Amniotic epithelial cell (primary cell): ENCODE measurements at regions not wholly inside any gene's neighbourhood (a gene's known extent, or its start where the extent isn't known, plus 50 kb on each side); places are given as distances from the start of the nearest gene placed in this dataset.
"Not testable (repeated sequence)": the region's sequence is repeated elsewhere in the genome, so short reads cannot be mapped to it uniquely, and the experiment has no call there.

Experiments used
- DNase-seq: peaks from one replicate; pipeline ENCODE4 v3.0.0-alpha.2; 2010; ENCODE audit warnings: low read depth

DNA sequence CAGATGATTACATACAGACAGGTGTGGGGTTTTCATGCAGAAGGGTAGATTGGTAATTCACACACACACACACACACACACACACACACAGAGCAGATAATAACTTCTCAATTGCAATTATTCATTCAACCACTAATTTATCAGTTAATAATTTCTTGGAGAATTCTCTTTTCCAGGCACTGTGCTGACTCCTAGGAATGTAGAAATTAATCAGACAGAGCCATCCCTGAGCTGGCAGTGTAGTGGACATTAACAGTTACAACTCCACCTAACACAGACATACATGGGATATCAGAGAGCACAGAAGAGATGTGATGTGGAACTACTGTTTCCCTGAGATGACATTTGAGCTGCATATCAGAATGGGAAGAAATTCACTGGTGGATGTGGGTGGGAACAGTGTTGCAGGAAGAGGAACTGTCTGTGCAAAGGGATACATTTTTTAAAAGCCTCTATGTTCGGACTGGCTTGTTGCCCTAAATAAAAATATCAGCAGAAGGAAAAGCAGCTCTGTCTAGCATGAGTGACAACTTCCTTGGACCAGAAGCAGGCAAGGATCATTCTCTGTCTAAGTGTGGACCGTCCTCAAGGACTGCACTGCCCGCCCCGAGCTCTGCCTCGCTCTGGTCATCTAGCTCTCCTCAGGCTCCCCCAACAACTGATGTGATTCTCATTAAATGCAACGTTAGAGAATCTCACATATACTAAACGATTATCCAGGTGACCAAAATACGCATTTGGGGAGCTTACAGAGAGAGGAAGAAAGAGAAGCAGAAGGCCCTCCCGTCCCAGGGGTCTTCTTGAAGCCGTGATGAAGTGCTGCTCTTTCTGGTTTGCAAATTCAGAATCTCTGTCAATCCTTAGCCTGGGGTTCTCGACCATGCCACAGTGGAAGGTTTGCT, 173.4 kb upstream of the TRIB2 start:
- DNase-seq, result no peak

DNA sequence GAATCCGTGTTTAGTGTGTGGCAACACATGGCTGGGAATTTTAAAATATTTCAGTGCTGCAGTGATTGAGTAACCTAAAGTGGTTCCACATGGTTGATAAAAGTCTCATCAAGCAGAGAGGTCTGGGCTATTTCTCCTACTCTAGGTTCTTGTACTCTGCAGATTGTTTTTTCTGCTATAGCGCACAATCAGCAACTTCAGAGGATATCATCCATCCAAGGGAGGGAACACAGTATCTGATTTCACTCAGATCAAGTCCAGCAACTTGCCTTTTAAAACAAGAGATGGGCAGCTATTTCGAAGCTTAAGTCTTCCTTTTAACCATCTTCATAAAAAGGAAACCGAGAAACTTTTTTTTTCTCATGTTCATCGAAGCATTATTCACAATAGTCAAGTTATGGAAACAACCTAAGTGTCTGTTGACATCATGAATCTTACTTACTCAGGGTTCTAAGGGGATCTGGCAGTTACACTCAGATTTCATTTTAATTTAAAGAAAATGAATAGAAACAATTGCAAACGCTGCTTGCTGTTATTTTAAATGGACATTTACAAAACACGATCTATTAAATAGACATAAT, 172.7 kb upstream of the TRIB2 start:
- peak; percentile 91 for DNase-seq

DNA sequence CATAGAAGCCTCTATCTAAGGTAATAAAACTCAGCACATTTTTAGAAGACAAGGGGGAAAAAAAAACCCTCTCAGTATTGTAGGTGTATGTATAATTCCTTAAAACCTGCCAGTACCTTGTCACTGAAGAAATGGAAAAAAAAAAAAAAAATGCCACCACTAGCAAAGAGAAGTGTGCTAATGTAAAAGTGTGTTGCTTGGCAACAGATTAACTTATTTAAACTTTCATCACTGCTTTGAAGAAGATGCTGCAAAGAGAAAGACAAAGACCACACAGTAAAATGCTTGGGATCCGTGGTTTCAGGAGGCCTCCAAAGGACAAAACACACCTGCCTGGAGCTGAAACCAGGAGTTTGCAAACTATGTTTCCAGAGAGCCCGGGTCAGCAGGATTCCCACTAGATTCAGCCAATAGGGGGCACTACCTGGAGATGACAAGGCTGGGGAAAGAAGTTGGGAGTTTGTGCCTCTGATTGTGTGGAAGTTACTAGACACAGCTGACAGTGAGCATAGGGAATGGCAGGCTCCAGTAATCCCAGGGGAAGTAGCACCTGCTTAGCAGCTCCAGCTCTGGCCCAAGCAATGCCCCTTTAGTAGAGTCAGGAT, 169.1 kb upstream of the TRIB2 start:
- no peak for DNase-seq

DNA sequence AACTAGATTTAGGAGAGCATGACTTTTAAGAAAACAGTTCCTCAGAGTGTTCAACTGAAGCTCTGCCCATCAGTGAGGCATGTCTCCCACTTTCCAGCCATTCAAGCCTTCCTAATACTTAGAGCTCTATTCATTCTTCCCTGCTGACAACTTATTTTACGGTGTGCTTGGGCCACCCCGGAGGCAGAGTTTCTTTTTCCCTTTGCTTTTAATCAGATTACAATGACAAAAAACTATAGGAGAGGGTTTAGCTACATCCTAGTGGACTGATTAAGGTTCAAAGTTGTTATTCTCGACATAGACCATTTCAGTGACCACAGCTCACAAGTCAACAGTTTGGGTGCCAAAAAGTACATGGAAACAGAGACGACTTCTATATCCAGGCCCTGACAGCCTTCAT, 167.8 kb upstream of the TRIB2 start:
- DNase-seq, result no peak

DNA sequence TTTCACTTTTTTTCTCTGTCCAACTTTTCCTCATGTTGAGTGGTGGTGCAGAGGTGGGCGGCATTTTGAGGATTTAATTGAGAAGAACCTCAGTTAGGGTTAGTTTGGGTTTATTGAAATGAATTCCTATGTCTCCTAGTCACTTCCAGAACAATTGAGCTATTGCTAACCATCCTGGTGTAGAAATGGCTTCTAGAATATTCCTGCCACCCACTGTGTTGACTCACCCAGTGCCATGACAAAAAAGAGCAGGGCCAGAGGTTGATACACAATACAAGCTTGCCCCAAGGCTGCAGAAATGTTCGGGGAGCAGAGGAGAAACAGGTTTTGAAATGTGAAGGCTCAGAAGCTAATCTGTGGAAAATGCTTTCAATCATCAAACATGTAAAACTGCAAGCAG, 167.1 kb upstream of the TRIB2 start:
- no peak for DNase-seq

DNA sequence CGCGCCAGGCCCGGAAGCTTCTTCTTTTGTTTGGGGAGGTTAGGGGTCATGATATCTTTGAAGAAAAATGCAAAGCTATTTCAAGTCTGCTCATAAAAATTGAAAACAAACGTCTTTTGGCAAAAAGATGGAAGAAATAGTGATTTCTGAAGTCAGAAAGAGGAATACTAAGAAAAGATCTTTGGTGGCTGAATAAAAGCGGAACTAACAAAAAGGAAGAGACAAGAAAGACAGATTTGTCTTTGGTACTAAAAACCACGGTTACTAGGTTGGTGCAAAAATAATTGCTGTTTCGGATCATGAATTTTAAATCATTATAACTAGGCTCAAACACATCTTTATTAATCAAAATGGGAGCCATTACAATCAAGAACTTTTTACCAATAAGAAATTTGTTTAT, 164.6 kb upstream of the TRIB2 start:
- no peak for DNase-seq

DNA sequence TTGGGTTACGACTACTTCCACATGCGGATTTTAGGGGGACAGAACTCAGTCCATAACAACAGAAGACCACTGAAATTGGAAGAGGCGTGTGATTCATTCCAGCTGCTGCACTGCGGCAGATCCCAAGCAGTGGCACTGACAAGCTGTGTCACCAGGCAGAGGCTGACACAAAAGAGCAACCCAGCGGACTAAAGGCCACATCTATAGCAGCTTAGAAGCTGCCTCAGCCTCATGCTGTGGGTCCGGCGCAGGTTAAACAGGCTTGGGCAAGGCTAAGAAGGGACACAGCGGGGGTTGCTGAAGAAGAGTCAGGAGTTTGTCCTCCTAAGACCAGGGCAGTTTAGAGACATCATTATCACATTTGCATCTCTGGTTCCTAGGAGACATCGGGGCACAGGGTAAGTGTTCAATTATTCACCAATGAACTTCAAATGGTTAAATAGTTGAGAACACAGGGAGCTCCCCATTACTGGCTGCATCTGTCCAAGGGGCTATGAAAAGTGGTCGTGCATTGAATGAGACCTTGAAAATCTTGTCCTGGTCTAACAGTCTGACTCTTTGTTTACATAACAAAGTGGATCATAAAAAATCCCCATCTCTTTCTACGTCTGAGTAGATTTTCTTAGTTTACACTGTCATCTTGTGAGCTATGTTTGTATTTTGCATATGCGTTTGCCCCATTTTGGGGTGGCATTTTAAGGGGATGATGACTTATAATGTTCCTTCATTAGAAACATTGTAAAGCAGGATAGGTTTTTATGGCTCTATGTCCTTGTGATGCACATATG, 162.3 kb upstream of the TRIB2 start:
- no peak for DNase-seq

DNA sequence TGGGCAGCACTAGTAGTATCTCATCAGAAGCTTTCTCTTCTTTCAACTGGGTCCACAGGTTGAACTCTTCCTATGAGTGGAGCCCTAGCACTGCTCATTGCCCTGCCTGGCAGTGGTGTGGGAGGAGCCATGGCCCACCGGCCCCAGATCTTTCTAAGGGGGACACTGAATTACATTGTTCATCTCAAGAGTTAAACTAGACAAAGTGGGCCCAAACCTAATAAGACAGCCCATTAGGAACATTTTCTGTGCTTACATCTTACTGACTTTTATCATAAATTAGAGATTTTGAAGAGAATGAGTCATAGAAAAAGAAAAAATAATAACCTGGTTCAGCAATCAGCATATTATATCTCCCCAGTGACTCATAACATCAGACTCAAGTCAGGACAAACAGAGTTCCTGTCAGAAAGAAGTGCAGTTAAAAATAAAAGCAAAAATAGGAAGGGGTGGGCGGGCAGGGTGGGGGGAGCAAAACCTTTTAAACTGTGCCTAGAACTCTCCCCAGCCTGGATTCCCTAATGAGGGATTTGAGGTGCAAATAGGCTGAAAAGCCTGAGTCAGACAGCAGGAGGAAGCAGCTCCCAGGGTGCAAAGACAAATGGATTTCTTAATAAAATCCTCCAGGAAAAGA, 161.6 kb upstream of the TRIB2 start:
- DNase-seq, result peak; percentile 79

DNA sequence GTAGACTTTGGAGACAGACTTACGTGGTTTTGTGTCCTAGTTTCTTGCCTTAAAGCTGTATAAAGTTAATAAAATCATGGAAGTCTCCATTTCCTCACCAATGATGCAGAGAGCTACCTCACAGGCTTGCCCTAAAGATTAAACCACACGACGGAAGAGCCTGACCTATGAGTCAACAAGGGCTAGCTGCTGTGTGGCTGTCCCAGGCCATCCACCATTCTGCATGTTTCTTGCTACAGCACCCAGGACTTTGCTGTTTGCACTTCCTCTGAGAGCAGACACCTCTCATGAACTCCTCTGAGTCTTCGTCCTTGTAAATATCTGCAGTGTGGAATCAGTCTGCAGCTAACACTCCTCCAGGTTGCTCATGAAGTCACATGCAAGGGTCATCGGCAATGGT, 160.0 kb upstream of the TRIB2 start:
- DNase-seq, result peak; percentile 65

DNA sequence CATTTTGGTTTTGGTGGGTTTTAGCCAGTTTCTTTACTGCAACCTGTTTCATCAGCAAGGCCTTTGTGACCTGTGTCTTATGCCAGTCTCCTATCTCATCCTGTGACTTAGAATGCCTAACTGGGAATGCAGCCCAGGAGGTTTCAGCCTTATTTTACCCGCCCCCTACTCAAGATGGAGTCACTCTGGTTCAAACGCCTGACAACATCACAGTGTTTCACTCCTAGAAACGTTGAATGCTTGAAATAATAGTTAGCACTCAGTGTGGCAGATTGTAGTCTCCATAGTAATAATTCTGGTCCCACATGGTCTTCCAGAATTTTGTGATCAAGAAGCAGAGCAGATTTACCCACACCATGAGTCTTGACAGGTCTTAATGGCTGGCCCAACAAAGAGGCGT, 159.0 kb upstream of the TRIB2 start:
- no peak for DNase-seq

DNA sequence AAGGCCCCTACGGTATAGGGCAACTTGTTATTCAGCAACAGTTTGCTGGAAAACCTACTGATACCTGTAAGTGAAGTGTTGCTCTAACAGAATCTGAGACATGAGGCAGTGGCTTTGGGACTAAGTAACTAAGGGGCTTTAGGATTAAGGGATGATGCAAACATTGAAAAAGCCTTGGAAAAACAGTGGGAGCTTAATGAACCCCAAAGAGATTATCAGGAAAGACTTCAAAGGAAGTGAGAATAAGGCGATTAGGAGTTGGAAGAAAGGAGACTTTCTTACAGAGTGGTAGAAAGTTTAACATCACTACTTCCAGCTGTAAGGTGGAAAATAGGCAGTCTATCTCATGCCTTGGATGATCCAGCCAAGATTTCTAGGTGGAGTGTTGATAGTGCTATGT, 158.2 kb upstream of the TRIB2 start:
- no peak for DNase-seq

DNA sequence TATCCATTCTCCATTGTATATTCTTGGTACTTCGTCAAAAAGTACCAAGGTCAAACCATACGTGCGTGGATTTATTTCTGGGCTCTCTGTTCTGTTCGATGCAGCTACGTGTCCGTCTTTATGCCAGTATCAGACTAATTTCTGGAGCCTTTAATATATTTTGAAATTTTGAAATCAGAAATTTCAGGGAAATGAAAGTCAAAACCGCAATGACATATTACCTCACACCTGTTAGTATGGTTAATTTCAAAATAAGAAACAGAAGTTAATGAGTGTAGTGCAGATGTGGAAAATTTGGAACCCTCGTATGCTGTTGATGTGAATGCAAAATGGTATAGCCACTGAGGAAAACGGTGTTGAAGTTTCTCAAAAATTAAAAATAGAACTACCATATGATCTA, 156.1 kb upstream of the TRIB2 start:
- no peak for DNase-seq

DNA sequence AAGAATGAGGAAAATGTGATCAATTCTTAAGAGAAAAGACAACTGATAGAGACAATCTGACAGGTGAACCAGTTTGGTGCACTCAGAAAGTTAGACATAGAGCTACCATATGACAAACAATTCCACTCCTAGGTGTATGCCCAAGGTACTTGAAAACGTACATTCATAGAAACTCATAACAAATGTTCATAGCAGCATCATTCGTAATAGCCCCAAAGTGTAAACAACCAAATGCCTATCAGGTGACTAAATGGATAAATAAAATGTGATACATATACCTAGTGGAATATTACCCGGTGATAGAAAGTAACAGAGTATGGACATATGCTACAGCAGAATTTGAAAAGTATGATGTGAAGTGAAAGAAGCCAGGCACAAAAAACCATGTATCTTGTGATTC, 149.3 kb upstream of the TRIB2 start:
- DNase-seq, result no peak

DNA sequence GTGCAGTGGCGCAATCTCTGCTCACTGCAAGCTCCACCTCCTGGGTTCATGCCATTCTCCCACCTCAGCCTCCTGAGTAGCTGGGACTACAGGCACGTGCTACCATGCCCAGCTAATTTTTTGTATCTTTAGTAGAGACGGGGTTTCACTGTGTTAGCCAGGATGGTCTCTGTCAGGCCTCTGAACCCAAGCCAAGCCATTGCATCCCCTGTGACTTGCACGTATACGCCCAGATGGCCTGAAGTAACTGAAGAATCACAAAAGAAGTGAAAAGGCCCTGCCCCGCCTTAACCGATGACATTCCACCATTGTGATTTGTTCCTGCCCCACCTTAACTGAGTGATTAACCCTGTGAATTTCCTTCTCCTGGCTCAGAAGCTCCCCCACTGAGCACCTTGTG, 147.2 kb upstream of the TRIB2 start:
- not testable (repeated sequence) for DNase-seq

DNA sequence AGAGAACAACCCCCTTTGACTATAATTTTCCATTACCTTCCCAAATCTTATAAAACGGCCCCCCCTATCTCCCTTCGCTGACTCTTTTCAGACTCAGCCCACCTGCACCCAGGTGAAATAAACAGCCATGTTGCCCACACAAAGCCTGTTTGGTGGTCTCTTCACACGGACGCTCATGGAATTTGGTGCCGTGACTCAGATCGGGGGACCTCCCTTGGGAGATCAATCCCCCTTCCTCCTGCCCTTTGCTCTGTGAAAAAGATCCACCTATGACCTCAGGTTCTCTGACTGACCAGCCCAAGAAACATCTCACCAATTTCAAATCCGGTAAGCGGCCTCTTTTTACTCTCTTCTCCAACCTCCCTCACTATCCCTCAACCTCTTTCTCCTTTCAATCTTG, 146.8 kb upstream of the TRIB2 start:
- not testable (repeated sequence) for DNase-seq

DNA sequence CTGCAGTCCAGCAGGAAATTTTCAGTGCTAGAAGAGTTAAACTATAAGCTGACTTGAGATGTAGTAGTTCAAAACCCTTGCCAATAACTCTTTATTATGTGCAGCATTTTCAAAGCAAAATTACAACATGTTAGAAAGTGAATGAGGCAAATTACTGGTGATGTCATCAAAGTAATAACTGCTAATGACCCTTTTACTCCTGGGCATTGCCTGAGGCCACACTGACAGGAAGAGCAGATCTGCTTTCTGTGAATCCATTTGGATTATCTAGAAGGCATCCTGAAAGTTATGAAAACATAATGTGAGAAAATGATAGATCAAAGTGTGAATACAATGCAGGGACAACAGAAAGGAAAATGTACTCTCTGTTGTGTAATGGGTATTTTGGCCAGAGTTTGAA, 139.6 kb upstream of the TRIB2 start:
- no peak for DNase-seq

DNA sequence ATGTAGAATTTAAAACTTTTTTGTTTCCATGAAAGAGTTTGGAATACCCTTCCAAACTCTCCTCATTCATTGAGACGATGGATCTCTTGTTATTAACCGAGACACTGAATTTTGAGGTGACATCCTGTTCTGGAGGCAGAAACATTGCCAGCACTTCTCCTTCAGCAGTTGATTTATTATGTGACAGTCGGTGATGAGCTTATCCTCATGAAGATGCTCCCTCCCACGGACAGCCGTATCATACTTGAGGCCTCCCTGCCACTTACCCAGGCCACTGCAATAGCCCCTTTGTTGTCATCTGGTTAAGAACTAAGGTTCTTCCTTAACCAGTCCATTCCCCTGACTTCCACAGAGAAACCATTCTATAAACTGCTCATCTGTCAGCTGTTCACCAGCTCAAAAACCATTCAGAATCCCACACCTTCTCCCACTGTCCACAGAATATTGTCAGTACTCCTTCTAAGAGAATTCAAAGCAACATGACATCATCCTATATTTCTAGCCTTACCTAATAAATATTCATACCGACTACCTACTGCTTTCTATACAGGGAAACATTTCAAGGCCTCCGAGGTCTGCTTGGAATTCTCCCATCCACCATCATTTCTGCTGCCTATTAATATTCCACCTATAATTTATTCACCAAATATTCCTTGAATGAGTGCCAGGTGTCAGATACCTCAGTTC, 139.0 kb upstream of the TRIB2 start:
- DNase-seq, result no peak

DNA sequence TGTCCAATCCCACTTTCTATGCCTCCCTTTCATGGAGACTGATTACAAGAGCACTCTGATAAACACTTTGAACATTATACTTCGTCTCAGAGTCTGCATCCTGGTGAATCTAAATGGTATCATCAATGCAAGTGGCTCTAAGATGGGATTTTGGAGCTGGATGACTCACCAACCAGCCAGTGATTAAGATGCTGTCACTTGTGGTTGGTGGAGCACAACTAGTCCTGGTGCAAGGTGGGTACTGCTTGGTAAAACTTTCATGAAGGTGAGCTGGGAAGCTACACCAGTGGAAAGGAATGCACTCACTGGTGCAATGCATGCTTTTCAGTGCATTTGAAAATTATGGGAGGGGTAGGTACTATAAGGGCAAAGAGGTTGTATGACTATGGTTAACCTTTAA, 137.7 kb upstream of the TRIB2 start:
- DNase-seq, result no peak

DNA sequence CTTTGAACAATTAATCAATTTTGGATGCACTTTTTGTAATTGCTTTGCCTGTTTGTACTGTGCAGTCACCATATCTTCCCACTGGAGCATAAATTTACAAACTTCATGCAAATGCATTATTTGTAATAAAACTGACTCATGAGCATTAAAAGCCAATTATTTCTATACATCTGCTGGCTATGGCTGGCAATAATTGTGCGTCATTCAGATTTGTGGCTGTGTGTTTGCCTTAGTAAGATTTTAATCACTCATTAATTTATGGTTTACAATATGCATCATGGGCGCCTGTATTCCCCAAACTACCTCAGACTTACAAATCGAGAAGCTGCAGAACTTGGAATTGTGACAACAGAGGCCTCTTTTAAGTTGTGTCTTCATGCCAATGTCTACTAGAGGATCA, 132.4 kb upstream of the TRIB2 start:
- DNase-seq, result no peak

DNA sequence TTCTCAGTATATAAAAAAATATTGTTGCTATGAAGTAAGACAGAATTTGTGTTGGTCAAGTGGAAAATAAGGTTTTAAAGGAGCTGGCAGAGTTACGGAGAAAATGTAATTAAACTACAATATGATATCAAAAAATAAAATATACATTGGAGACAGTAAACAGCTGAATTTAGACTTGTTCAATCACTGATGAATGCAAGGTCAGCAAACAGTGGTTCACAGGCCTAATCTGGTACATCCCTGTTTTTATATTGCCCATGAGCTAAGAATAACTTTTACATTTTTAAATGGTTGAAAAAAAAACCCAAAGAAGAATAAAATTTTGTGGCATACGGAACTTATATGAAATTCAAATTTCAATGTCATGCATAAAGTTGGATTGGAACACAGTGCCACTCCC, 131.0 kb upstream of the TRIB2 start:
- no peak for DNase-seq

DNA sequence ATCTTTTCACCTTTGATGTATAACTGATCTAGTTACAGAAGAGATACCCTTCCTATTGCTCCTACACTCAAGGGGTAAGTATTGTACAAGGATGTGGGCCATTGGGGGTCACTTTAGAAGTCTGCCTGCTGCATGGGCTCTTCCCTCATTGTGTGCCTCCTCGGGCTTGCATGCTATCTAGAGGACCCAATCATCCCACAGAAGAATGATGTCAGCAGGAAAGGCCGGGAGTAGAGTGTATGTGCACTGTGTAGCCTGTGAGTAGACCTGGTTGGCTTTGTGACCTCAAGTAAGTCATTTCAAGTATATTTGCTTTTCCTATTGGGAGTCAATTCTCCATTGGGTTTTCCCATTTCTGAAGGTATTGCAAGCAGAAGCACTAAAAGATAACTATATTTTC, 129.5 kb upstream of the TRIB2 start:
- DNase-seq, result no peak
